ENCODE measurements at regions not wholly inside any gene's neighbourhood (a gene's known extent, or its start where the extent isn't known, plus 50 kb on each side); places are given as distances from the start of the nearest gene placed in this dataset.
"Not testable (repeated sequence)": the region's sequence is repeated elsewhere in the genome, so short reads cannot be mapped to it uniquely, and the experiment has no call there.

GRCh38 chr14:84323450-84323849, 1206.5 kb upstream of the FLRT2 start:
- FAIRE-seq (no peak), DNase-seq (ENCODE audit: insufficient read length) (no peak)
- no peak for TF ChIP-seq POLR2AphosphoS5 (IDR thresholded peaks at IDR 0.05; ENCODE audit: low read depth, low read length)
- no peak for TF ChIP-seq TAF1 (IDR thresholded peaks at IDR 0.05; ENCODE audit: borderline replicate concordance, low read depth, low read length)
- TF ChIP-seq POLR2A (IDR thresholded peaks at IDR 0.05; ENCODE audit: low read depth, low read length): no peak

GRCh38 chr14:84323978-84324377, 1206.0 kb upstream of the FLRT2 start:
- no peak for TF ChIP-seq POLR2A (IDR thresholded peaks at IDR 0.05; ENCODE audit: low read depth, low read length)
- DNase-seq (ENCODE audit: insufficient read length) (no peak), FAIRE-seq (no peak)

- FAIRE-seq: no peak
- no peak for TF ChIP-seq POLR2A (IDR thresholded peaks at IDR 0.05; ENCODE audit: low read depth, low read length)
- no peak for TF ChIP-seq TAF1 (IDR thresholded peaks at IDR 0.05; ENCODE audit: borderline replicate concordance, low read depth, low read length)
- TF ChIP-seq POLR2AphosphoS5 (IDR thresholded peaks at IDR 0.05; ENCODE audit: low read depth, low read length): no peak
- DNase-seq (ENCODE audit: insufficient read length): no peak
Observed at GRCh38 chr14:84336433-84336832, 1193.5 kb upstream of the FLRT2 start.

- no peak for FAIRE-seq
Observed at GRCh38 chr14:84340938-84341337, 1189.0 kb upstream of the FLRT2 start.

GRCh38 chr14:84341867-84342266, 1188.1 kb upstream of the FLRT2 start:
- not testable (repeated sequence) for DNase-seq (ENCODE audit: insufficient read length); FAIRE-seq

More at GRCh38 chr14:84340938-84341337, 1189.0 kb upstream of the FLRT2 start:
- no peak for DNase-seq (ENCODE audit: insufficient read length)
- TF ChIP-seq POLR2AphosphoS5 (IDR thresholded peaks at IDR 0.05; ENCODE audit: low read depth, low read length): no peak
- TF ChIP-seq TAF1 (IDR thresholded peaks at IDR 0.05; ENCODE audit: borderline replicate concordance, low read depth, low read length): no peak
- no peak for TF ChIP-seq POLR2A (IDR thresholded peaks at IDR 0.05; ENCODE audit: low read depth, low read length)

- FAIRE-seq (no peak), DNase-seq (ENCODE audit: insufficient read length) (no peak)
- TF ChIP-seq POLR2A (IDR thresholded peaks at IDR 0.05; ENCODE audit: low read depth, low read length) (no peak), POLR2AphosphoS5 (IDR thresholded peaks at IDR 0.05; ENCODE audit: low read depth, low read length) (no peak), TAF1 (IDR thresholded peaks at IDR 0.05; ENCODE audit: borderline replicate concordance, low read depth, low read length) (no peak)
Observed at GRCh38 chr14:84343656-84344055, 1186.3 kb upstream of the FLRT2 start.

- DNase-seq (ENCODE audit: insufficient read length): no peak
- TF ChIP-seq POLR2A (IDR thresholded peaks at IDR 0.05; ENCODE audit: low read depth, low read length) (no peak), POLR2AphosphoS5 (IDR thresholded peaks at IDR 0.05; ENCODE audit: low read depth, low read length) (no peak), TAF1 (IDR thresholded peaks at IDR 0.05; ENCODE audit: borderline replicate concordance, low read depth, low read length) (no peak)
- no peak for FAIRE-seq
Observed at GRCh38 chr14:84351646-84352045, 1178.3 kb upstream of the FLRT2 start.

GRCh38 chr14:84361476-84361875, 1168.5 kb upstream of the FLRT2 start:
- no peak for TF ChIP-seq TAF1 (IDR thresholded peaks at IDR 0.05; ENCODE audit: borderline replicate concordance, low read depth, low read length)
- no peak for TF ChIP-seq POLR2A (IDR thresholded peaks at IDR 0.05; ENCODE audit: low read depth, low read length)
- TF ChIP-seq POLR2AphosphoS5 (IDR thresholded peaks at IDR 0.05; ENCODE audit: low read depth, low read length): no peak
- DNase-seq (ENCODE audit: insufficient read length) (no peak), FAIRE-seq (no peak)

GRCh38 chr14:84375235-84375634, 1154.7 kb upstream of the FLRT2 start:
- FAIRE-seq (no peak), DNase-seq (ENCODE audit: insufficient read length) (no peak)
- TF ChIP-seq TAF1 (IDR thresholded peaks at IDR 0.05; ENCODE audit: borderline replicate concordance, low read depth, low read length): no peak

GRCh38 chr14:84390010-84390409, 1139.9 kb upstream of the FLRT2 start:
- FAIRE-seq (no peak), DNase-seq (ENCODE audit: insufficient read length) (no peak)
- TF ChIP-seq TAF1 (IDR thresholded peaks at IDR 0.05; ENCODE audit: borderline replicate concordance, low read depth, low read length) (no peak), POLR2AphosphoS5 (IDR thresholded peaks at IDR 0.05; ENCODE audit: low read depth, low read length) (no peak), POLR2A (IDR thresholded peaks at IDR 0.05; ENCODE audit: low read depth, low read length) (no peak)

GRCh38 chr14:84397631-84398030, 1132.3 kb upstream of the FLRT2 start:
- no peak for DNase-seq (ENCODE audit: insufficient read length)
- FAIRE-seq: no peak
- TF ChIP-seq TAF1 (IDR thresholded peaks at IDR 0.05; ENCODE audit: borderline replicate concordance, low read depth, low read length) (no peak), POLR2A (IDR thresholded peaks at IDR 0.05; ENCODE audit: low read depth, low read length) (no peak), POLR2AphosphoS5 (IDR thresholded peaks at IDR 0.05; ENCODE audit: low read depth, low read length) (no peak)

- DNase-seq (ENCODE audit: insufficient read length) (no peak), FAIRE-seq (no peak)
- TF ChIP-seq POLR2AphosphoS5 (IDR thresholded peaks at IDR 0.05; ENCODE audit: low read depth, low read length) (no peak), TAF1 (IDR thresholded peaks at IDR 0.05; ENCODE audit: borderline replicate concordance, low read depth, low read length) (no peak), POLR2A (IDR thresholded peaks at IDR 0.05; ENCODE audit: low read depth, low read length) (no peak)
Observed at GRCh38 chr14:84399296-84399910, 1130.5 kb upstream of the FLRT2 start.

- DNase-seq (ENCODE audit: insufficient read length): no peak
Observed at GRCh38 chr14:84401631-84402030, 1128.3 kb upstream of the FLRT2 start.

More at GRCh38 chr14:84401631-84402030, 1128.3 kb upstream of the FLRT2 start:
- TF ChIP-seq POLR2AphosphoS5 (IDR thresholded peaks at IDR 0.05; ENCODE audit: low read depth, low read length) (no peak), POLR2A (IDR thresholded peaks at IDR 0.05; ENCODE audit: low read depth, low read length) (no peak), TAF1 (IDR thresholded peaks at IDR 0.05; ENCODE audit: borderline replicate concordance, low read depth, low read length) (no peak)
- FAIRE-seq: no peak
